ENCODE measurements at regions not wholly inside any gene's neighbourhood (a gene's known extent, or its start where the extent isn't known, plus 50 kb on each side); places are given as distances from the start of the nearest gene placed in this dataset.

- H3K27me3 ChIP-seq (ENCODE audit: control insufficient read depth in 2 of 2, insufficient read depth in 2 of 2, low read length in 2 of 2): no peaks in the 10 kb centered on the region
- no peak overlapping the region for H3K4me2 ChIP-seq (ENCODE audit: insufficient read depth, low read length)
- TF ChIP-seq JUN (IDR thresholded peaks at IDR 0.05; ENCODE audit: borderline replicate concordance, insufficient read depth, insufficient read length, low read depth) (no peak), MYC (IDR thresholded peaks at IDR 0.05; ENCODE audit: low read depth, low read length) (no peak), POLR2A (IDR thresholded peaks at IDR 0.05; ENCODE audit: low read depth, low read length) (no peak), EZH2 (IDR thresholded peaks at IDR 0.05; ENCODE audit: borderline replicate concordance, low read depth, low read length, severe bottlenecking) (no peak), GATA2 (IDR thresholded peaks at IDR 0.05; ENCODE audit: insufficient read depth, insufficient read length, low read depth, low read length) (no peak), MAX (IDR thresholded peaks at IDR 0.05; ENCODE audit: insufficient read depth, insufficient read length) (no peak), POLR2AphosphoS5 (IDR thresholded peaks at IDR 0.05; ENCODE audit: insufficient read depth, low read depth, low read length) (no peak), FOS (IDR thresholded peaks at IDR 0.05; ENCODE audit: borderline replicate concordance, insufficient read depth, low read length) (no peak)
- TF ChIP-seq, protein P1, sequence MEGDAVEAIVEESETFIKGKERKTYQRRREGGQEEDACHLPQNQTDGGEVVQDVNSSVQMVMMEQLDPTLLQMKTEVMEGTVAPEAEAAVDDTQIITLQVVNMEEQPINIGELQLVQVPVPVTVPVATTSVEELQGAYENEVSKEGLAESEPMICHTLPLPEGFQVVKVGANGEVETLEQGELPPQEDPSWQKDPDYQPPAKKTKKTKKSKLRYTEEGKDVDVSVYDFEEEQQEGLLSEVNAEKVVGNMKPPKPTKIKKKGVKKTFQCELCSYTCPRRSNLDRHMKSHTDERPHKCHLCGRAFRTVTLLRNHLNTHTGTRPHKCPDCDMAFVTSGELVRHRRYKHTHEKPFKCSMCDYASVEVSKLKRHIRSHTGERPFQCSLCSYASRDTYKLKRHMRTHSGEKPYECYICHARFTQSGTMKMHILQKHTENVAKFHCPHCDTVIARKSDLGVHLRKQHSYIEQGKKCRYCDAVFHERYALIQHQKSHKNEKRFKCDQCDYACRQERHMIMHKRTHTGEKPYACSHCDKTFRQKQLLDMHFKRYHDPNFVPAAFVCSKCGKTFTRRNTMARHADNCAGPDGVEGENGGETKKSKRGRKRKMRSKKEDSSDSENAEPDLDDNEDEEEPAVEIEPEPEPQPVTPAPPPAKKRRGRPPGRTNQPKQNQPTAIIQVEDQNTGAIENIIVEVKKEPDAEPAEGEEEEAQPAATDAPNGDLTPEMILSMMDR (IDR thresholded peaks at IDR 0.05; ENCODE audit: extremely low read depth in 1 of 2, insufficient read depth in 1 of 2, low read depth in 1 of 2, low read length in 2 of 2): no peak
- dilution Hi-C loops (cut with MboI; ENCODE audit: extremely low pct_ligation_motif_present, low sequenced_read_pairs) (no loop called here), intact Hi-C loops (cut with micrococcal nuclease) (no loop called here)
- H3K9me3 ChIP-seq (replicated peaks; ENCODE audit: control insufficient read depth, insufficient read depth, low read length): peaks cover 2% of the 10 kb centered on the region
- H3K36me3 ChIP-seq (ENCODE audit: control insufficient read depth in 2 of 2, extremely low read depth in 1 of 2, insufficient read depth in 2 of 2, low read length in 2 of 2): no peaks in the 10 kb centered on the region
- no peak for DNase-seq (ENCODE audit: low read depth, low spot score)
- no peak overlapping the region for H3K9ac ChIP-seq (replicated peaks; ENCODE audit: extremely low read depth, insufficient read depth, low read length)
- POLR2A ChIA-PET: no interaction called here
- no peak overlapping the region for H3K4me3 ChIP-seq (replicated peaks in 1 of 3; ENCODE audit: insufficient read depth in 1 of 3, low read depth in 1 of 3, low read length in 3 of 3)
- no peaks in the 10 kb centered on the region for H3K9me1 ChIP-seq (replicated peaks; ENCODE audit: control insufficient read depth, extremely low read depth, insufficient read depth, low read length)
- CTCF ChIA-PET: no interaction called here
- no peaks in the 10 kb centered on the region for H4K20me1 ChIP-seq (replicated peaks; ENCODE audit: control insufficient read depth, extremely low read depth, insufficient read depth, low read length)
- no peaks in the 10 kb centered on the region for H3K79me2 ChIP-seq (ENCODE audit: control insufficient read depth, insufficient read depth, low read length)
- no peak overlapping the region for H3K27ac ChIP-seq (ENCODE audit: insufficient read depth, low read depth, low read length)
- no TSS peak for BruUV-seq (replicated peaks)
- no peaks in the 10 kb centered on the region for H3K4me1 ChIP-seq (ENCODE audit: control insufficient read depth, extremely low read depth, insufficient read depth, low read length)
- H2AFZ ChIP-seq (ENCODE audit: low read depth, low read length): no peak overlapping the region
- no peak for FAIRE-seq
Measured at GRCh38 chr5:168023191-168023590, 268.3 kb upstream of the WWC1 start.

All from endothelial cell of umbilical vein (primary cell).